Gastrocnemius medialis (tissue), 4 donors: ENCODE measurements at regions not wholly inside any gene's neighbourhood (a gene's known extent, or its start where the extent isn't known, plus 50 kb on each side); places are given as distances from the start of the nearest gene placed in this dataset.

ENCODE experiments used
- ATAC-seq, 2 donors: fragments of 150-250 bp; one replicate each; pipeline ENCODE4 v1.9.1; 2016
- DNase-seq, 2 donors: peaks; one replicate each; pipeline ENCODE4 v3.0.0-alpha.2; 2019
- H3K27ac ChIP-seq, 4 donors: fragments of 200-600 bp; sonication (generic); 1 replicate in 1 of 4; 2 replicates in 3 of 4; pipeline ENCODE4 v1.5.1; 2016 to 2018; ENCODE audit warnings: mild to moderate bottlenecking in 2 of 4, moderate library complexity in 1 of 4
- H3K27me3 ChIP-seq, 3 donors: fragments of 200-600 bp; sonication (generic) in 2 of 3; 1 replicate in 1 of 3; 2 replicates in 2 of 3; pipeline versions ENCODE4 v1.5.1 to v1.6.0; 2016 to 2019; ENCODE audit warnings: mild to moderate bottlenecking in 1 of 3, moderate library complexity in 1 of 3
- H3K36me3 ChIP-seq, 2 donors: fragments of 200-600 bp; sonication (generic) in 1 of 2; one replicate each; pipeline ENCODE4 v1.5.1; 2017 to 2018
- H3K4me1 ChIP-seq, 2 donors: fragments of 200-600 bp; sonication (generic) in 1 of 2; one replicate each; pipeline ENCODE4 v1.5.1; 2016 to 2017; ENCODE audit warnings: mild to moderate bottlenecking in 2 of 2
- H3K4me3 ChIP-seq, 4 donors: fragments of 200-600 bp; sonication (generic) in 3 of 4; 1 replicate in 1 of 4; 2 replicates in 3 of 4; pipeline ENCODE4 v1.5.1; 2016 to 2019; ENCODE audit warnings: mild to moderate bottlenecking in 2 of 4
- H3K9me3 ChIP-seq, 3 donors: fragments of 200-600 bp; sonication (generic) in 2 of 3; 1 replicate in 1 of 3; 2 replicates in 2 of 3; pipeline ENCODE4 v1.5.1; 2016 to 2019
- POLR2A ChIP-seq, 2 donors: fragments of 450-650 bp; IDR thresholded peaks; one replicate each; pipeline ENCODE4 v1.6.1; 2017; ENCODE audit warnings: antibody characterized with exemption in 2 of 2, mild to moderate bottlenecking in 2 of 2, moderate library complexity in 2 of 2
- in situ Hi-C, 4 donors: fragments of 200-750 bp; cut with MboI; loops; one replicate each; pipeline versions ENCODE4 v1.15.0 to v1.8.0; 2017; ENCODE audit warnings: low sequenced_read_pairs in 4 of 4
- intact Hi-C: fragments of 100-400 bp; cut with DNase I; formaldehyde crosslinking; loops from one replicate; pipeline ENCODE4 v1.15.1; 2023; ENCODE audit warnings: low total_unique reads
- TF ChIP-seq, protein P1 (sequence below), 5 experiments: fragments of 450-650 bp in 3 of 5; fragments of 200-600 bp in 2 of 5; sonication (generic) in 2 of 5; IDR thresholded peaks in 4 of 5; conservative IDR thresholded peaks in 1 of 5; 1 replicate in 4 of 5; 2 replicates in 1 of 5; pipeline ENCODE4 v1.5.1; 2016 to 2019; ENCODE audit warnings: antibody characterized with exemption in 5 of 5, mild to moderate bottlenecking in 3 of 5, moderate library complexity in 3 of 5

DNA sequence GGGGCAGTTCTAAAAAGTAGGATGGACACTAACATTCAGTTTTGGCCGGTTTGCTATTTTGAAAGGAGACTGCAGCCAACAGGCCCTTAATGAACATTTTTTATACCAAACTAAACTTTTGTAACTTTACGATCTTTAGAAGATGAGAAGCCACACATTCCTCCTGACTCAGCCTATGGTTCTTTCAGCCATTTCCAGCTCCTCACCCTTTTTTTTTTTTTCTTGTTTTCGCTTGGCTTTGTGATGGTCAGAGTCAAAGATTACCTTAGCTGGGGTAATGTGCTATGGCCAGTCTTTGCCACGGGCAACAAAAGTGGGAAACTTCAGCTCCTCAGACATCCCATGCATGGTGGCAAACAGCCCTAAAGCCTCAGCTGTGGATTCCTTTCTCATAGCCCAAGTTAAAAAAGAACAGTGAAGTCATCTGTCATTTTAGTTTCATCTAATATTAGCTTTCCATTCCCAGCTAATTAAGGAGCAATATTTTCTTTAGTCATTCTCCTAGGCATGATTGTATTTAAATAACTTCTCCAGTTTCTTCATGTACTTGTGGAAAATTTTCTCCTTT, 368.7 kb downstream of the MFSD1 start:
- TF ChIP-seq, protein P1, sequence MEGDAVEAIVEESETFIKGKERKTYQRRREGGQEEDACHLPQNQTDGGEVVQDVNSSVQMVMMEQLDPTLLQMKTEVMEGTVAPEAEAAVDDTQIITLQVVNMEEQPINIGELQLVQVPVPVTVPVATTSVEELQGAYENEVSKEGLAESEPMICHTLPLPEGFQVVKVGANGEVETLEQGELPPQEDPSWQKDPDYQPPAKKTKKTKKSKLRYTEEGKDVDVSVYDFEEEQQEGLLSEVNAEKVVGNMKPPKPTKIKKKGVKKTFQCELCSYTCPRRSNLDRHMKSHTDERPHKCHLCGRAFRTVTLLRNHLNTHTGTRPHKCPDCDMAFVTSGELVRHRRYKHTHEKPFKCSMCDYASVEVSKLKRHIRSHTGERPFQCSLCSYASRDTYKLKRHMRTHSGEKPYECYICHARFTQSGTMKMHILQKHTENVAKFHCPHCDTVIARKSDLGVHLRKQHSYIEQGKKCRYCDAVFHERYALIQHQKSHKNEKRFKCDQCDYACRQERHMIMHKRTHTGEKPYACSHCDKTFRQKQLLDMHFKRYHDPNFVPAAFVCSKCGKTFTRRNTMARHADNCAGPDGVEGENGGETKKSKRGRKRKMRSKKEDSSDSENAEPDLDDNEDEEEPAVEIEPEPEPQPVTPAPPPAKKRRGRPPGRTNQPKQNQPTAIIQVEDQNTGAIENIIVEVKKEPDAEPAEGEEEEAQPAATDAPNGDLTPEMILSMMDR (IDR thresholded peaks at IDR 0.05 in 4 of 5, conservative IDR thresholded peaks at IDR 0.05 in 1 of 5): no peak
- Histone ChIP-seq H3K4me1 (peaks cover 0 to 11% of the 10 kb centered on the region in 2 donors), H3K27ac (no peak overlapping the region), H3K36me3 (no peaks in the 10 kb centered on the region), H3K27me3 (no peaks in the 10 kb centered on the region), H3K4me3 (no peak overlapping the region), H3K9me3 (no peaks in the 10 kb centered on the region)
- in situ Hi-C loops (no loop called here), intact Hi-C loops (no loop called here)
- ATAC-seq (no peak), DNase-seq (no peak)

DNA sequence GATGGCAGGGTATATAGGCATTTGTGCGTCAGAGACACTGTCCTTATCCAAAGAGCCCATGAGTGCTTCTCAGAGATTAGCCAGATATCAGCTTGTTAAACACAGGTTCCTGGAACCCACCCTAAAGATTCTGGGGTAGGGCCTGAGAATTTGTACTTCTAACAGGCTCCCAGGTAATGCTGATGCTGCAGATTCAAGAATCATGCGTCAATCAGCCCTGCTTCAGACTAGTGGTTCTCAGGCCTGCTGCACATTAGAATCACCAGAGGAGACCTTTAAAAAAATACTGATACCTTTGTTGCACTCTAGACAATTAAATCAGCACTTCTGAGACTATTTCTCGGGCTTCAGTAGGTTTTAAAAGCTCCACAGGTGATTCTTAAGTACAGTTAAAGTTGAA, 369.5 kb downstream of the MFSD1 start:
- no peaks in the 10 kb centered on the region for H3K9me3 ChIP-seq
- H3K4me3 ChIP-seq: no peak overlapping the region
- intact Hi-C loops: no loop called here
- H3K27me3 ChIP-seq: no peaks in the 10 kb centered on the region
- in situ Hi-C loops: no loop called here
- H3K4me1 ChIP-seq: peaks cover 0 to 11% of the 10 kb centered on the region in 2 donors
- no peak overlapping the region for H3K27ac ChIP-seq
- no peaks in the 10 kb centered on the region for H3K36me3 ChIP-seq
- TF ChIP-seq POLR2A (IDR thresholded peaks at IDR 0.05): no peak
- TF ChIP-seq, protein P1 (IDR thresholded peaks at IDR 0.05 in 4 of 5, conservative IDR thresholded peaks at IDR 0.05 in 1 of 5): no peak
- DNase-seq: no peak
- ATAC-seq: no peak

DNA sequence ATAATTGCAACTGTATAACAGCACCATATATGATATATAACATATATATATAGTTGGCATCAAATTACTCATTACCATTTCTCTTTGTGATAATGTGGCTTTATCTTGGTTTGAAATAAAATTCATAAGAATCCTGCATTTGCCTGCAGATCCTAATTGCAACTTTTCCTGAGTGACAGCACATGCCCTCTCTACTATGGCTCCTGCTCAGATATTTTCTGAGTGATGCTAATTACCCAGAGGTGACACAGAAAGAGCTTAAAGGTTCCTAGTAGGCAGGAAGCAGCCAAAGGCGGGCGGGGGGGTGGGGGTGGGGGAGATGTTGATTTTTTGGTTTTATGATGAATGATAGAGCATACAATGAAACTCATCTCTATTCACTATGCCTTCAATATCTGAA, 370.6 kb downstream of the MFSD1 start:
- DNase-seq: no peak
- Histone ChIP-seq H3K36me3 (no peaks in the 10 kb centered on the region), H3K4me1 (peaks cover 0 to 11% of the 10 kb centered on the region in 2 donors), H3K4me3 (no peak overlapping the region), H3K27me3 (no peaks in the 10 kb centered on the region), H3K9me3 (no peaks in the 10 kb centered on the region), H3K27ac (no peak overlapping the region)
- intact Hi-C loops (no loop called here), in situ Hi-C loops (no loop called here)
- ATAC-seq: no peak
- no peak for TF ChIP-seq POLR2A (IDR thresholded peaks at IDR 0.05)
- TF ChIP-seq, protein P1 (IDR thresholded peaks at IDR 0.05 in 4 of 5, conservative IDR thresholded peaks at IDR 0.05 in 1 of 5): no peak

DNA sequence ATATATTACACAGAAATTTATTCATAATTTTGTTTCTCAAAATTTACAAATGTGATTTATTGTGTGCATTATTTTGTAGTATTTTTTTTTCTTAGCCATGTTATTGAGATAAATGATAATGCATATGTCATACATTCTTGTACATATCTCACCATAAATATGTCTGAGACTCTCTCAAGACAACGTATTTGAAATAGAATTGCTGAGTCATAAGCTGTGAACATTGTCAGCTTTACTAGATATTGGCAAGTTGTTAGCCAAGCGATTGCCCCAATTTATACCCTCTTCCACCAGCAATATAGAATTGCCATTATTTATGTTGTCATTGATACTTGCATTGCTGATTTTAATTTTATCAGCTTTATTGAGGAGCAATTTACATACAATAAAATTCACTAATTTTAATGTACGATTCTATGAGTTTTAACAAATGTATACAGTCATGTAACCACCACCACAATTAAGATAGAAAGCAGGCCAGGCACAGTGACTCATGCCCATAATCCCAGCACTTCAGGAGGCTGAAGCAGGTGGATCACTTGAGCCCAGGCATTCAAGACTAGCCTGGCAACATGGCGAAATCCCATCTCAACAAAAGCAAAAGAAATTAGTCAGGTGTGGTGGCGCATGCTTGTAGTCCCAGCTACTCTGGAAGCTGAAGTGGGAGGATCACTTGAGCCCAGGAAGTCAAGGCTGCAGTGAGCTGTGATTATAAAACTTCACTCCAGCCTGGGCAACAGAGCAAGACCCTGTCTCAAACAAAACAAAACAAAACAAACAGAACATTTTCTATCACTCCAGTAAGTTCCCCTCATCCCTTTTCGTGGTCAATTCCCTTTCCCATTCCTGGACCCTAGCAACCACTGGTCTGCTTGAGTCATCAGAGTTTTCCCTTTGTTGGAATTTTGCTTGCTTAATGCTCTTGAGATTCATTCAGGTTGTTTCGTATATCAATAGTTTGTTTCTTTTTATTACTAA, 373.1 kb downstream of the MFSD1 start:
- Histone ChIP-seq H3K27me3 (no peaks in the 10 kb centered on the region), H3K9me3 (no peaks in the 10 kb centered on the region), H3K27ac (no peak overlapping the region), H3K36me3 (no peaks in the 10 kb centered on the region), H3K4me3 (no peak overlapping the region), H3K4me1 (peaks cover 0 to 7% of the 10 kb centered on the region in 2 donors)
- TF ChIP-seq, protein P1 (IDR thresholded peaks at IDR 0.05 in 4 of 5, conservative IDR thresholded peaks at IDR 0.05 in 1 of 5): no peak
- TF ChIP-seq POLR2A (IDR thresholded peaks at IDR 0.05): no peak
- DNase-seq: no peak
- intact Hi-C loops: no loop called here
- in situ Hi-C loops: no loop called here
- ATAC-seq: no peak
